Lower lobe of right lung (tissue), 2 donors: ENCODE measurements at regions not wholly inside any gene's neighbourhood (a gene's known extent, or its start where the extent isn't known, plus 50 kb on each side); places are given as distances from the start of the nearest gene placed in this dataset.

Experiments
- ATAC-seq, 2 donors: fragments of 200-7000 bp; cut with Tn5 transposase; one replicate each; pipeline ENCODE4 v1.9.1; 2020 to 2022; ENCODE audit warnings: mild to moderate bottlenecking in 2 of 2, moderate library complexity in 2 of 2
- DNase-seq: peaks from one replicate; pipeline ENCODE4 v3.0.0-alpha.2; 2020
- H3K27ac ChIP-seq: fragments of 200-600 bp; one replicate; pipeline ENCODE4 v1.8.0; 2022
- H3K27me3 ChIP-seq: fragments of 200-600 bp; one replicate; pipeline ENCODE4 v1.8.0; 2022; ENCODE audit warnings: low read depth
- H3K36me3 ChIP-seq: fragments of 200-600 bp; one replicate; pipeline ENCODE4 v1.8.0; 2022; ENCODE audit warnings: mild to moderate bottlenecking
- H3K4me1 ChIP-seq: fragments of 200-600 bp; one replicate; pipeline ENCODE4 v1.8.0; 2022
- H3K4me3 ChIP-seq: fragments of 200-600 bp; one replicate; pipeline ENCODE4 v1.8.0; 2022; ENCODE audit warnings: mild to moderate bottlenecking
- H3K9me3 ChIP-seq: fragments of 200-600 bp; one replicate; pipeline ENCODE4 v1.8.0; 2022
- intact Hi-C: fragments of 100-400 bp; cut with DNase I; formaldehyde crosslinking; loops from one replicate; pipeline ENCODE4 v1.11.0; 2022
- TF ChIP-seq, protein P1 (sequence below): fragments of 200-600 bp; IDR thresholded peaks from one replicate; pipeline ENCODE4 v1.8.0; 2022; ENCODE audit warnings: antibody characterized with exemption, mild to moderate bottlenecking
- donor health status: DM: no; HTN: yes; CAD: no; lungs with severe emphysema.

DNA sequence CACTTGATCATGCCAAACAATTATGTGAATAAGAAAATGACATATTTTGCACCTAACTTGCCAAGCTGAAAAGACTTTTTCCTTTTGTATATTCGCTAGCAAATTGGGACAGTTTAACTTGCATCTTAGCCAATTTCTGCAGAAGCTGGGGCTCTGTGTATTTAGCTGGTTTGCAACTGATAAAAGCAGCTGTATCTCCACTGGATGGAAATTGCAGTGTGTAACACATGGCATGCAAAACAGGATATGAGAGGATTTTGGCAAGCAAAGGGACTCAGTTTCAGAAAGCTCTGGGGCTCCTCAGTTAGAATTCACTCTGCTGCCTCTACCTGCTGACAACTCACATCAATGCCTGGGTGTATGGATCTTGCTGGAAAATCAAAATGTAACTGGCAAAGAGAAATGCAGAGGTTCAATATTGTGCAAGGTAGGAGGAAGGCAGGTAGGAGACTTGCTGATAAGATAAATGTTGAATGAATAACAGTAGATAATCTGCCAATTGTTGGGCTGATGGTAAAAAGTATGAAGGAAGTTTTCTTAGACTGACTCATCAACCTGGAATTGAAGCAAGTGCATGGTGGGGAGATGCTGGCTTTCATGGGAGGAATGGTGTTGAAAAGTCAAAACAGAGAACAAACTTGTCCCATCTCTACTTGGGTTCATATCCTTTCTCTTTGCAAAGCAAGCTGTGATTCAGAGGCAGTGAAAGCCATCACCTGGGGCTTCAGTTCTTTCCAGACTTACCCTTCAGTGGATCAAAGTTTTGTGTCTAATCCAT, 546.9 kb upstream of the AMELY start:
- Histone ChIP-seq H3K27me3 (no peaks in the 10 kb centered on the region), H3K27ac (no peak overlapping the region), H3K4me3 (no peak overlapping the region), H3K9me3 (no peaks in the 10 kb centered on the region), H3K4me1 (no peaks in the 10 kb centered on the region), H3K36me3 (no peaks in the 10 kb centered on the region)
- no peak for ATAC-seq
- no peak for DNase-seq
- TF ChIP-seq, protein P1, sequence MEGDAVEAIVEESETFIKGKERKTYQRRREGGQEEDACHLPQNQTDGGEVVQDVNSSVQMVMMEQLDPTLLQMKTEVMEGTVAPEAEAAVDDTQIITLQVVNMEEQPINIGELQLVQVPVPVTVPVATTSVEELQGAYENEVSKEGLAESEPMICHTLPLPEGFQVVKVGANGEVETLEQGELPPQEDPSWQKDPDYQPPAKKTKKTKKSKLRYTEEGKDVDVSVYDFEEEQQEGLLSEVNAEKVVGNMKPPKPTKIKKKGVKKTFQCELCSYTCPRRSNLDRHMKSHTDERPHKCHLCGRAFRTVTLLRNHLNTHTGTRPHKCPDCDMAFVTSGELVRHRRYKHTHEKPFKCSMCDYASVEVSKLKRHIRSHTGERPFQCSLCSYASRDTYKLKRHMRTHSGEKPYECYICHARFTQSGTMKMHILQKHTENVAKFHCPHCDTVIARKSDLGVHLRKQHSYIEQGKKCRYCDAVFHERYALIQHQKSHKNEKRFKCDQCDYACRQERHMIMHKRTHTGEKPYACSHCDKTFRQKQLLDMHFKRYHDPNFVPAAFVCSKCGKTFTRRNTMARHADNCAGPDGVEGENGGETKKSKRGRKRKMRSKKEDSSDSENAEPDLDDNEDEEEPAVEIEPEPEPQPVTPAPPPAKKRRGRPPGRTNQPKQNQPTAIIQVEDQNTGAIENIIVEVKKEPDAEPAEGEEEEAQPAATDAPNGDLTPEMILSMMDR = no peak
- intact Hi-C loops = no loop called here

DNA sequence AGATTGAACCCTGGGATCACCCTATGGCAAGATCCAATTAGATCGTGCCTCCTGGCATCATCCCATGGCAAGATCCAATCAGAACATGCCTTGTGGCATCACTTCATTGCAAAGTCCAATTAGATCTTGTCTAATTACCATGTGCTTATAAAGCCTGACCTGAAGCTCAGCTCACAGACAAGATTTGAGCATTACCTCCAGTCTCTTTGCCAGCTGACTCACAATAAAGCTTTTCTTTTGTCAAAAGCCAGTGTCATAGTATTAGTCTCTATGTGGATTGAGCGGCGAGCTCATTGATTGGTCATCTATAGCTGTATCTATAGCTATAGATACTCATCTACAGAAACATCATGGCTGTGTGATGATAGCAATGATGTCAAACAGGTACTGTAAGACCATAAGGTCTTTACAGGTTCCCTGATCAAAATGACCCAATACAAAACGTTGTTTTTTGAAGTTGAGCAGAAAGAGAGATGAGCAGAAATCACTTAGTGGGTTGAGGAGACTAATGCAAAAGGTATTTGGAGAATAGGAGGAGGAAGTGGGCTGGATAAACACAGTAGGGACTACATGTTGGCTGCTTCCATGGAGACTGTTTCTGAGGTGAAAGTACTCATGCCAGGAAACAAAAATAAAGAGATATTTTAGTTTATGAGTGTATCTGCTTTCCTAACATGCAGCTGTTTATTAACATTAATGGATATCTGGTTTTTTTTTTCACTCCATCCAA, 545.9 kb upstream of the AMELY start:
- no peak for ATAC-seq

DNA sequence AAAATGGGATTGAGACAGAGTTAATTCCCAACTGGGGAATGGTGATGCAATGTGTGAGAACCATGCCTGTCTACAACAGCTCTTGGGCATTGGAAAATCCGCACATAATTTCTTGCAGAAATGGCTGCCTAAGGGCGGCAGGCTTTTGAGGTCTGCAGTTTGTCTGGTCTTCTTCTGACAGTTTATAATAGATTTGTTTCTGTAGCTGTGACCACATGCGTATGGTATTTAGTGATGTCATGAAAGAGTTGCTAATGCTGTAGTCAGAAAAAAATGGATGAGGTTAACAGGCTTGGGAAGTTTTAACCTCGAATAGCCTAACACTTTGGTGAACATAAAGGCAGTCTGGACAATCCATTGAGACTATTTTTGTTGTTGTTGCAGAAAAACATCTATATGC, 544.1 kb upstream of the AMELY start:
- Histone ChIP-seq H3K27me3 (no peaks in the 10 kb centered on the region), H3K4me3 (no peak overlapping the region), H3K36me3 (no peaks in the 10 kb centered on the region), H3K9me3 (no peaks in the 10 kb centered on the region), H3K4me1 (no peaks in the 10 kb centered on the region), H3K27ac (no peak overlapping the region)
- no peak for ATAC-seq
- TF ChIP-seq, protein P1 = no peak
- intact Hi-C loops = no loop called here
- no peak for DNase-seq

More for the DNA sequence above, 545.9 kb upstream of the AMELY start:
- no peak overlapping the region for H3K27ac ChIP-seq
- no peaks in the 10 kb centered on the region for H3K27me3 ChIP-seq
- intact Hi-C loops = no loop called here
- TF ChIP-seq, protein P1 = no peak
- no peaks in the 10 kb centered on the region for H3K9me3 ChIP-seq
- DNase-seq = no peak
- H3K36me3 ChIP-seq = no peaks in the 10 kb centered on the region
- no peak overlapping the region for H3K4me3 ChIP-seq
- no peaks in the 10 kb centered on the region for H3K4me1 ChIP-seq

DNA sequence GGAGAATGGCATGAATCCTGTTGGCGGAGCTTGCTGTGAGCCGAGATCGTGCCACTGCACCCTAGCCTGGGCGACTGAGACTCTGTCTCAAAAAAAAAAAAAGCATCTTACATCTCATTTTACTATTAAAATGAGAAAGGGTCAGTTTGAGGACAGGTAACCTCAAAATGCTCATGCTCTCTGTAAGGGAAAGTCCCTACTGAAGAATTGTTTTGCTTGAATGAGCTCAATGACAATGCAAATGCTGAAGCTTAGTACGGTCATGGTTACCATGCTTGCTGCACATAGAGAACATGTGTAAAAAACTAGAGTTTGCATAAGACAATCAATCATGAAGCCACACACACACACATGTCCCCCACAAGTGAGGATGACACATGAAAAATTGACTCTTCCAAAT, 541.8 kb upstream of the AMELY start:
- Histone ChIP-seq H3K27ac (no peak overlapping the region), H3K36me3 (no peaks in the 10 kb centered on the region), H3K9me3 (no peaks in the 10 kb centered on the region), H3K4me3 (no peak overlapping the region), H3K27me3 (no peaks in the 10 kb centered on the region), H3K4me1 (no peaks in the 10 kb centered on the region)
- TF ChIP-seq, protein P1 = no peak
- no peak for ATAC-seq
- intact Hi-C loops = no loop called here
- DNase-seq = no peak

DNA sequence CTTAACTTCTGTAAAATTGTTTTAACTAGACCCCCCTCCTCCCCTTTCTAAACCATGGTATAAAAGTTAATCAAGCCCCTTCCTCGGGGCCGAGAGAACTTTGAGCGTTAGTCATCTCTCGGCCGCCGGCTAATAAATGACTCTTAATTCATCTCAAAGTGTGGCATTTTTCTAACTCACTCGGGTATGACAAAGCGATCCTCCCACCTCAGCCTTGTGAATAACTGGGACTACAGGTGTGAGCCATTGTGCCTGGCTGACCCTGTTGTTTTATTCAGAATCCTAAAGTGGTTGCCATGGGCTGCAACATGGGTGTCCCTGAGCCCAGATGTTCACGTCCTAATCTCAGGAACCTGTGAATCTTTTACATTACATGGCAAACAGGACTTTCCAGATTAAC, 540.7 kb upstream of the AMELY start:
- intact Hi-C loops = no loop called here
- Histone ChIP-seq H3K27ac (no peak overlapping the region), H3K36me3 (no peaks in the 10 kb centered on the region), H3K9me3 (no peaks in the 10 kb centered on the region), H3K4me1 (no peaks in the 10 kb centered on the region), H3K27me3 (no peaks in the 10 kb centered on the region), H3K4me3 (no peak overlapping the region)
- TF ChIP-seq, protein P1 = no peak
- ATAC-seq (no peak), DNase-seq (no peak)
